Coronary artery (tissue), 2 donors: ENCODE measurements at regions not wholly inside any gene's neighbourhood (a gene's known extent, or its start where the extent isn't known, plus 50 kb on each side); places are given as distances from the start of the nearest gene placed in this dataset.

ENCODE experiments used
- DNase-seq: peaks from one replicate; pipeline ENCODE4 v3.0.0-alpha.2; 2017; ENCODE audit warnings: low spot score
- H3K27ac ChIP-seq, 2 donors: fragments of 200-600 bp; sonication (generic); one replicate each; pipeline ENCODE4 v1.5.1; 2016 to 2019
- H3K4me3 ChIP-seq: fragments of 200-600 bp; sonication (generic); 2 replicates; pipeline ENCODE4 v1.5.1; 2016; ENCODE audit warnings: mild to moderate bottlenecking, moderate library complexity
- CTCF ChIP-seq: fragments of 200-600 bp; sonication (generic); IDR thresholded peaks from one replicate; pipeline ENCODE4 v1.5.1; 2019; ENCODE audit warnings: antibody characterized with exemption

GRCh38 chr12:40164034-40164433, 58.2 kb upstream of the SLC2A13 start:
- no peak for TF ChIP-seq CTCF

GRCh38 chr12:40162033-40162432, 56.2 kb upstream of the SLC2A13 start:
- Histone ChIP-seq H3K27ac (no peak overlapping the region), H3K4me3 (no peak overlapping the region)
- DNase-seq, result no peak
- TF ChIP-seq CTCF, result no peak

More at GRCh38 chr12:40164034-40164433, 58.2 kb upstream of the SLC2A13 start:
- no peak overlapping the region for H3K27ac ChIP-seq
- H3K4me3 ChIP-seq, result no peak overlapping the region
- DNase-seq, result no peak

GRCh38 chr12:40158592-40159111, 52.8 kb upstream of the SLC2A13 start:
- no peak overlapping the region for H3K4me3 ChIP-seq
- DNase-seq, result no peak
- no peak for TF ChIP-seq CTCF
- H3K27ac ChIP-seq, result peak overlapping the region in 1 of 2 donors; percentile 26

GRCh38 chr12:40157336-40157735, 51.5 kb upstream of the SLC2A13 start:
- TF ChIP-seq CTCF, result no peak
- no peak for DNase-seq
- H3K27ac ChIP-seq, result no peak overlapping the region
- no peak overlapping the region for H3K4me3 ChIP-seq

GRCh38 chr12:40156021-40156764, 50.3 kb upstream of the SLC2A13 start:
- no peak for DNase-seq
- no peak overlapping the region for H3K27ac ChIP-seq
- H3K4me3 ChIP-seq, result no peak overlapping the region
- no peak for TF ChIP-seq CTCF
